Osteocyte (in vitro differentiated cells): ENCODE measurements at regions not wholly inside any gene's neighbourhood (a gene's known extent, or its start where the extent isn't known, plus 50 kb on each side); places are given as distances from the start of the nearest gene placed in this dataset.

ENCODE experiments used
- DNase-seq: peaks from one replicate; pipeline ENCODE4 v3.0.0; 2021; ENCODE audit warnings: mixed read lengths; ENCODE audit not compliant: unreplicated experiment; ENCODE audit errors: extremely low spot score
- H3K27ac Mint-ChIP-seq: one replicate; pipeline ENCODE4 v1.8.0; 2021; ENCODE audit warnings: mild to moderate bottlenecking, mixed read lengths; ENCODE audit not compliant: unreplicated experiment
- H3K27me3 Mint-ChIP-seq: one replicate; pipeline ENCODE4 v1.8.0; 2021; ENCODE audit warnings: mixed read lengths; ENCODE audit not compliant: unreplicated experiment
- H3K36me3 Mint-ChIP-seq: one replicate; pipeline ENCODE4 v1.8.0; 2021; ENCODE audit warnings: mixed read lengths; ENCODE audit not compliant: unreplicated experiment
- H3K4me1 Mint-ChIP-seq: one replicate; pipeline ENCODE4 v1.8.0; 2021; ENCODE audit warnings: mixed read lengths; ENCODE audit not compliant: unreplicated experiment
- H3K4me3 Mint-ChIP-seq: one replicate; pipeline ENCODE4 v1.8.0; 2021; ENCODE audit warnings: mild to moderate bottlenecking, moderate library complexity, mixed read lengths; ENCODE audit not compliant: unreplicated experiment
- H3K9me3 Mint-ChIP-seq: one replicate; pipeline ENCODE4 v1.8.0; 2021; ENCODE audit warnings: mixed read lengths; ENCODE audit not compliant: unreplicated experiment
- TF ChIP-seq, protein P1 (sequence below): fragments of 200-600 bp; sonication (generic); IDR thresholded peaks from 2 replicates; pipeline ENCODE4 v1.5.0; 2021; ENCODE audit warnings: antibody characterized with exemption, mild to moderate bottlenecking, moderate library complexity

DNA sequence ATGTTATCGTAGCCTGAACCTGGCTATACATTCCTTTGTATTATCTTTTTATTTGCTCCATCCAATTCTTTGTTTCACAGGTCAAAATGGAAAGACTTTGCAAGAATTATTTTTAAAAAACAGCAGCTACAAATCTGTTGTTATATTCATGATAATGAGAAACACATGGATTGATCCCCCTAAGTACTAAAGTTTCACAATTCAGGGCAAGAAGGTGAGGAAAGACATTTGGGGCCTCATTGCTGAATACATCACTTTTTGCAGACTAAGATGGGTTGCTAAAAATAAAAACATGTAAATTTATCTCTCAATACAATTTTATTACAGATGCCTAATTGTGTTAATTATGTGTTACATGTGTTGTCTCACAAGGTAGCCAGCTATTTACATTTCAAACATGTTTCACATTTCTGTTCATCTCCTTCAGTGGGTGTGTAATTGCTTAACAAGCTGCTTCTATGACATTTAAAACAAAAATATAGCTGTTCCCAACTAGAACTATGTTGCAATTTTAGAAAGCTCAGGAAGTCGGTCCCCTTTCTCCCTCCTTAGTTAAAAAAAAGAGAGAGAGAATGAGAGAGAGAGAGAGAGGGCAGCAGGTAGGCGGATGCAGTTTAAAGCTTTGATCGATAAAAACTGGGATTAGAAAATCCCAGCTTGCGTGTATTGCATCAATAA, 606.3 kb upstream of the FZD8 start:
- no peak for DNase-seq
- H3K27me3 Mint-ChIP-seq = no peaks in the 10 kb centered on the region
- no peak overlapping the region for H3K4me3 Mint-ChIP-seq
- H3K9me3 Mint-ChIP-seq = peaks cover 7% of the 10 kb centered on the region
- no peak overlapping the region for H3K27ac Mint-ChIP-seq
- TF ChIP-seq, protein P1, sequence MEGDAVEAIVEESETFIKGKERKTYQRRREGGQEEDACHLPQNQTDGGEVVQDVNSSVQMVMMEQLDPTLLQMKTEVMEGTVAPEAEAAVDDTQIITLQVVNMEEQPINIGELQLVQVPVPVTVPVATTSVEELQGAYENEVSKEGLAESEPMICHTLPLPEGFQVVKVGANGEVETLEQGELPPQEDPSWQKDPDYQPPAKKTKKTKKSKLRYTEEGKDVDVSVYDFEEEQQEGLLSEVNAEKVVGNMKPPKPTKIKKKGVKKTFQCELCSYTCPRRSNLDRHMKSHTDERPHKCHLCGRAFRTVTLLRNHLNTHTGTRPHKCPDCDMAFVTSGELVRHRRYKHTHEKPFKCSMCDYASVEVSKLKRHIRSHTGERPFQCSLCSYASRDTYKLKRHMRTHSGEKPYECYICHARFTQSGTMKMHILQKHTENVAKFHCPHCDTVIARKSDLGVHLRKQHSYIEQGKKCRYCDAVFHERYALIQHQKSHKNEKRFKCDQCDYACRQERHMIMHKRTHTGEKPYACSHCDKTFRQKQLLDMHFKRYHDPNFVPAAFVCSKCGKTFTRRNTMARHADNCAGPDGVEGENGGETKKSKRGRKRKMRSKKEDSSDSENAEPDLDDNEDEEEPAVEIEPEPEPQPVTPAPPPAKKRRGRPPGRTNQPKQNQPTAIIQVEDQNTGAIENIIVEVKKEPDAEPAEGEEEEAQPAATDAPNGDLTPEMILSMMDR = no peak
- H3K36me3 Mint-ChIP-seq = no peaks in the 10 kb centered on the region
- H3K4me1 Mint-ChIP-seq = peaks cover 6% of the 10 kb centered on the region

DNA sequence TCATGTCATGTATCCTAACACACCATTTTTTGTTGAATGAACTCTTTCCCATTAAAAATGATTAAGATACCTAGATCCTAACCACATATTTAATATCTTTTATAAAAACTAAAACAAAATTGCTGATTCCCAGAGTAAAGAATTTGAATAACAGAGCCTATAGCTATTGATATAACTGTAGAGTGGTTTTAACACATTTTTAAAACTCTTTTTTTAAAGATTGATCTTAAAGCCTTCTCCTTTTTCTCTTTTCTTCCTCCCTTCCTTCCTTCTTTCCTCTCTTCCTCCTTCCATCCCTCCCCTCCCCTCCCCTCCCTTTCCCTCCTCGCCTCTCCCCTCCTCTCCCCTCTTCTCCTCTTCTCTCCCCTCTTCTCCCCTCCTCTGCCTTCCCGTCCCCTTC, 605.4 kb upstream of the FZD8 start:
- H3K27me3 Mint-ChIP-seq = no peaks in the 10 kb centered on the region
- H3K9me3 Mint-ChIP-seq = peaks cover 15% of the 10 kb centered on the region
- H3K4me1 Mint-ChIP-seq = peaks cover 6% of the 10 kb centered on the region
- no peak overlapping the region for H3K27ac Mint-ChIP-seq
- TF ChIP-seq, protein P1 = no peak
- no peak overlapping the region for H3K4me3 Mint-ChIP-seq
- DNase-seq = no peak
- H3K36me3 Mint-ChIP-seq = peaks cover 2% of the 10 kb centered on the region

DNA sequence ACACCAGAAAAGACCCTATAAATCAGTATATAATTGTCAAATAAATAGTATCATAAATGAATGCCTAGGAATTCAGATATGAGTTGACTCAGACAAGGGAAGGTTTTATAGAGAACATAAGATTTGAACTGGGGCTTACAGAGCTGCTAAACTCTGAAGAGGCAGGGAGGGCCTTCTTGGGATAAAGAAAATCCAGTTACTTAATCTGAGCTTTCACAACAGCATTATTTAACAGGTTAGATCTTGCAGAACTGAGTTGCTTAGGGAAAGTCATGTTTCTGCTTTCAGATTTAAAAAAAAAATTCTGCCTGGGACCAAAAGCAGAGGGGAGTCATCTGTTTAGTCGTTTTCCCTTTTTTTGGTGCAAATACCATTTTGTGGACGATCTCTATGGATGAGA, 594.8 kb upstream of the FZD8 start:
- no peak for DNase-seq
- H3K9me3 Mint-ChIP-seq = peaks cover 21% of the 10 kb centered on the region

DNA sequence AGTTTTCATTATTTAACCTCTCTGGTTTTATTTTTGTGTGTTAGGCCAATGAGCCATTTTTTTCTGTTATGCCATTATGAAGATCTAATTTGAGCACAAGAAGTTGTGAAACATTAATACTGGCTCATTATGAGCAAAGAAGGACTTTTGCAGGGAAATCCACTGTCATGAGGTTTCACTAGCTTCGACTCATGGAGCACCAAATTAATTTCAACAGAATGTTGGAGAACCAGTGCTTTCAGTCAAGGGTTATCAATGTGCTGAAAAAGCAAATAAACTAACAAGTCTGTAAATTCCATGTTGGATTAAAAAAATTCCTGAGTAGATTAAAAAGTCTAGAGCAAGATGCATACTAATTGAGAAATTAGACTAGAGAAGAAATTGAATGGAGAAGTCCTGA, 594.2 kb upstream of the FZD8 start:
- Mint-ChIP-seq H3K27ac (no peak overlapping the region), H3K4me1 (no peaks in the 10 kb centered on the region), H3K4me3 (no peak overlapping the region), H3K9me3 (peaks cover 20% of the 10 kb centered on the region), H3K36me3 (no peaks in the 10 kb centered on the region), H3K27me3 (no peaks in the 10 kb centered on the region)
- TF ChIP-seq, protein P1 = no peak
- no peak for DNase-seq

More for the DNA sequence above, 594.8 kb upstream of the FZD8 start:
- no peaks in the 10 kb centered on the region for H3K36me3 Mint-ChIP-seq
- no peak overlapping the region for H3K27ac Mint-ChIP-seq
- H3K4me3 Mint-ChIP-seq = no peak overlapping the region
- no peaks in the 10 kb centered on the region for H3K4me1 Mint-ChIP-seq
- TF ChIP-seq, protein P1 = no peak
- H3K27me3 Mint-ChIP-seq = no peaks in the 10 kb centered on the region

DNA sequence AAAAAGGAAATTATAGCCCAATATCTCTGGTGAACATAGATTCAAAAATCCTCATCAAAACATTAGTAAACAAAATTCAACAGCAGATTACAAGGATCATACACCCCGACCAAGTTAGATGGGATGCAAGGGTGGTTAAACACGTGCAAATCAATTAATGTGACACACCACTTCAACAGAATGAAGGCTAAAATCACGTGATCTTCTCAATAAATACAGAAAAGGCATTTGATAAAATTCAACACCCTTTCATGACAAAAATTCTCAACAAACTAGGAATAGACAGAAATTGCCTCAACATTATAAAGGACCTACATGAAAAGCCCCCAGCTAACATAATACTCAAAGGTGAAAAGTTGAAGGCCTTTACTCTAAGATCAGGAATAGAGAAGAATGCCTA, 590.8 kb upstream of the FZD8 start:
- DNase-seq = no peak
- Mint-ChIP-seq H3K4me3 (no peak overlapping the region), H3K4me1 (no peaks in the 10 kb centered on the region), H3K27ac (no peak overlapping the region), H3K27me3 (no peaks in the 10 kb centered on the region), H3K36me3 (no peaks in the 10 kb centered on the region), H3K9me3 (peaks cover 8% of the 10 kb centered on the region)
- TF ChIP-seq, protein P1 = no peak
